OCI-LY1 (cell line): ENCODE measurements at regions not wholly inside any gene's neighbourhood (a gene's known extent, or its start where the extent isn't known, plus 50 kb on each side); places are given as distances from the start of the nearest gene placed in this dataset.

ENCODE experiments used
- EZH2 ChIP-seq: fragments of 200-600 bp; sonication (generic), shearing (Covaris generic); IDR thresholded peaks from 2 replicates; pipeline ENCODE4 v1.8.0; 2017; ENCODE audit warnings: borderline replicate concordance, mixed run types, mild to moderate bottlenecking, antibody characterized with exemption, low read length, moderate library complexity, mixed read lengths
- TF ChIP-seq, protein P1 (sequence below): fragments of 200-600 bp; sonication (generic), shearing (Covaris generic); IDR thresholded peaks from 2 replicates; pipeline ENCODE4 v1.5.1; 2017; ENCODE audit warnings: mild to moderate bottlenecking, antibody characterized with exemption, low read length, moderate library complexity, mixed read lengths

DNA sequence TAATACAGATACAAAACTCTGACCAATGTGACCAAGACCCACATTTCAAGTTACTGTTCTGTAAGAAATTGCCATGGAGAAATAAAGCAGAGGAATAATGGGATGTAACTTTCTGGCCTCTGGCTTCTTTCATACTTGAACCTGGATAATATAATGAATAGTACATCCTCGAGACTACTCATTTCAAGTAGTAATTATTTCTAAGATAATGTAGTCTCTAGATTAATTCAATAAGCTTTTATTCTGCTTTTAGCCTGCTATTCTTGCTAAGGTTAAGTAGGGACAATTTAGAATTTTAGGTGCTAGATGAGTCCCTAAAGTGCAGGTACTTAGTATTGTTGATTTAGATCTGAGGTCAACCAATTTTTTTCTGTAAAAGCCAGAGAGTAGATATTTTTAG, 178.7 kb upstream of the IL15 start:
- TF ChIP-seq, protein P1, sequence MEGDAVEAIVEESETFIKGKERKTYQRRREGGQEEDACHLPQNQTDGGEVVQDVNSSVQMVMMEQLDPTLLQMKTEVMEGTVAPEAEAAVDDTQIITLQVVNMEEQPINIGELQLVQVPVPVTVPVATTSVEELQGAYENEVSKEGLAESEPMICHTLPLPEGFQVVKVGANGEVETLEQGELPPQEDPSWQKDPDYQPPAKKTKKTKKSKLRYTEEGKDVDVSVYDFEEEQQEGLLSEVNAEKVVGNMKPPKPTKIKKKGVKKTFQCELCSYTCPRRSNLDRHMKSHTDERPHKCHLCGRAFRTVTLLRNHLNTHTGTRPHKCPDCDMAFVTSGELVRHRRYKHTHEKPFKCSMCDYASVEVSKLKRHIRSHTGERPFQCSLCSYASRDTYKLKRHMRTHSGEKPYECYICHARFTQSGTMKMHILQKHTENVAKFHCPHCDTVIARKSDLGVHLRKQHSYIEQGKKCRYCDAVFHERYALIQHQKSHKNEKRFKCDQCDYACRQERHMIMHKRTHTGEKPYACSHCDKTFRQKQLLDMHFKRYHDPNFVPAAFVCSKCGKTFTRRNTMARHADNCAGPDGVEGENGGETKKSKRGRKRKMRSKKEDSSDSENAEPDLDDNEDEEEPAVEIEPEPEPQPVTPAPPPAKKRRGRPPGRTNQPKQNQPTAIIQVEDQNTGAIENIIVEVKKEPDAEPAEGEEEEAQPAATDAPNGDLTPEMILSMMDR, result no peak
- no peak for TF ChIP-seq EZH2
